GM23338 (cell line): ENCODE measurements at regions not wholly inside any gene's neighbourhood (a gene's known extent, or its start where the extent isn't known, plus 50 kb on each side); places are given as distances from the start of the nearest gene placed in this dataset.

Source experiments
- CREB1 ChIP-seq: fragments of 250-450 bp; sonication (Bioruptor Pico); IDR thresholded peaks from 2 replicates; pipeline ENCODE4 v1.5.0; 2020; ENCODE audit warnings: low read depth, mild to moderate bottlenecking, moderate library complexity
- EZH2 ChIP-seq: fragments of 200-600 bp; sonication (generic); IDR thresholded peaks from one replicate; pipeline ENCODE4 v1.8.0; 2017; ENCODE audit warnings: antibody characterized with exemption, mild to moderate bottlenecking, low read depth; ENCODE audit not compliant: unreplicated experiment
- EZH2phosphoT487 ChIP-seq: fragments of 200-600 bp; sonication (generic); IDR thresholded peaks from one replicate; pipeline ENCODE4 v1.8.1; 2018; ENCODE audit warnings: antibody characterized with exemption; ENCODE audit not compliant: unreplicated experiment
- POLR2AphosphoS5 ChIP-seq: IDR thresholded peaks from 2 replicates; pipeline ENCODE4 v1.6.1; 2016; ENCODE audit warnings: antibody characterized with exemption, low read depth
- TF ChIP-seq, protein P1 (sequence below), 2 experiments: fragments of 200-600 bp in 1 of 2; sonication (generic) in 1 of 2; conservative IDR thresholded peaks; 2 replicates each; pipeline versions ENCODE4 v1.5.1 to v1.6.1; 2016 to 2017; ENCODE audit warnings: antibody characterized with exemption in 2 of 2, low read depth in 2 of 2, mild to moderate bottlenecking in 2 of 2, moderate library complexity in 1 of 2
- TF ChIP-seq, protein P2 (sequence below): IDR thresholded peaks from one replicate; pipeline ENCODE4 v1.6.1; 2018; ENCODE audit warnings: antibody characterized with exemption; ENCODE audit not compliant: unreplicated experiment

DNA sequence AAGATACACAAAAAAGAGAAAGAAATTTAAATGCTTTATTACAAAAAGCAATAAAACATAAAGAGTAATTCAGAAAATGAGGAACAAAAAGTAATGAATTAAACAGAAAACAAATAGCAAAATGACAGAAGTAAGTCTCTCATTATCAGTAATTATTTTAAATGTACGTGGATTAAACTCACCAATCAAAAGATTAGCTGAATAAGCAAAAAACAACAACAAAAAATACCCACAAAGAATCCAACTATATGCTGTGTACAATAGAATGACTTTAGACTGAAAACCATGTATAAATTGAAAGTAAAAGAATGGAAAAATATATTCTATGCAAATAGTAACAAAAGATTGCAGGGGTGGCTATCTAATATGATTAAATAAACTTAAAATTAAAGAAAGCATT lies 1006.8 kb downstream of the SLC16A7 start:
- TF ChIP-seq, protein P1, sequence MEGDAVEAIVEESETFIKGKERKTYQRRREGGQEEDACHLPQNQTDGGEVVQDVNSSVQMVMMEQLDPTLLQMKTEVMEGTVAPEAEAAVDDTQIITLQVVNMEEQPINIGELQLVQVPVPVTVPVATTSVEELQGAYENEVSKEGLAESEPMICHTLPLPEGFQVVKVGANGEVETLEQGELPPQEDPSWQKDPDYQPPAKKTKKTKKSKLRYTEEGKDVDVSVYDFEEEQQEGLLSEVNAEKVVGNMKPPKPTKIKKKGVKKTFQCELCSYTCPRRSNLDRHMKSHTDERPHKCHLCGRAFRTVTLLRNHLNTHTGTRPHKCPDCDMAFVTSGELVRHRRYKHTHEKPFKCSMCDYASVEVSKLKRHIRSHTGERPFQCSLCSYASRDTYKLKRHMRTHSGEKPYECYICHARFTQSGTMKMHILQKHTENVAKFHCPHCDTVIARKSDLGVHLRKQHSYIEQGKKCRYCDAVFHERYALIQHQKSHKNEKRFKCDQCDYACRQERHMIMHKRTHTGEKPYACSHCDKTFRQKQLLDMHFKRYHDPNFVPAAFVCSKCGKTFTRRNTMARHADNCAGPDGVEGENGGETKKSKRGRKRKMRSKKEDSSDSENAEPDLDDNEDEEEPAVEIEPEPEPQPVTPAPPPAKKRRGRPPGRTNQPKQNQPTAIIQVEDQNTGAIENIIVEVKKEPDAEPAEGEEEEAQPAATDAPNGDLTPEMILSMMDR (conservative IDR thresholded peaks at IDR 0.05; ENCODE audit: low read depth in 2 of 2), result no peak
- TF ChIP-seq POLR2AphosphoS5 (no peak), EZH2 (no peak), CREB1 (no peak), EZH2phosphoT487 (no peak)
- TF ChIP-seq, protein P2, sequence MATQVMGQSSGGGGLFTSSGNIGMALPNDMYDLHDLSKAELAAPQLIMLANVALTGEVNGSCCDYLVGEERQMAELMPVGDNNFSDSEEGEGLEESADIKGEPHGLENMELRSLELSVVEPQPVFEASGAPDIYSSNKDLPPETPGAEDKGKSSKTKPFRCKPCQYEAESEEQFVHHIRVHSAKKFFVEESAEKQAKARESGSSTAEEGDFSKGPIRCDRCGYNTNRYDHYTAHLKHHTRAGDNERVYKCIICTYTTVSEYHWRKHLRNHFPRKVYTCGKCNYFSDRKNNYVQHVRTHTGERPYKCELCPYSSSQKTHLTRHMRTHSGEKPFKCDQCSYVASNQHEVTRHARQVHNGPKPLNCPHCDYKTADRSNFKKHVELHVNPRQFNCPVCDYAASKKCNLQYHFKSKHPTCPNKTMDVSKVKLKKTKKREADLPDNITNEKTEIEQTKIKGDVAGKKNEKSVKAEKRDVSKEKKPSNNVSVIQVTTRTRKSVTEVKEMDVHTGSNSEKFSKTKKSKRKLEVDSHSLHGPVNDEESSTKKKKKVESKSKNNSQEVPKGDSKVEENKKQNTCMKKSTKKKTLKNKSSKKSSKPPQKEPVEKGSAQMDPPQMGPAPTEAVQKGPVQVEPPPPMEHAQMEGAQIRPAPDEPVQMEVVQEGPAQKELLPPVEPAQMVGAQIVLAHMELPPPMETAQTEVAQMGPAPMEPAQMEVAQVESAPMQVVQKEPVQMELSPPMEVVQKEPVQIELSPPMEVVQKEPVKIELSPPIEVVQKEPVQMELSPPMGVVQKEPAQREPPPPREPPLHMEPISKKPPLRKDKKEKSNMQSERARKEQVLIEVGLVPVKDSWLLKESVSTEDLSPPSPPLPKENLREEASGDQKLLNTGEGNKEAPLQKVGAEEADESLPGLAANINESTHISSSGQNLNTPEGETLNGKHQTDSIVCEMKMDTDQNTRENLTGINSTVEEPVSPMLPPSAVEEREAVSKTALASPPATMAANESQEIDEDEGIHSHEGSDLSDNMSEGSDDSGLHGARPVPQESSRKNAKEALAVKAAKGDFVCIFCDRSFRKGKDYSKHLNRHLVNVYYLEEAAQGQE, result no peak
